HG03442 (cell line): ENCODE measurements at regions not wholly inside any gene's neighbourhood (a gene's known extent, or its start where the extent isn't known, plus 50 kb on each side); places are given as distances from the start of the nearest gene placed in this dataset.

Experiments used
- ATAC-seq: cut with Tn5 transposase; IDR thresholded peaks from one replicate; pipeline ENCODE4 v1.9.1; 2021; ENCODE audit warnings: mild to moderate bottlenecking, moderate library complexity; ENCODE audit not compliant: unreplicated experiment

DNA sequence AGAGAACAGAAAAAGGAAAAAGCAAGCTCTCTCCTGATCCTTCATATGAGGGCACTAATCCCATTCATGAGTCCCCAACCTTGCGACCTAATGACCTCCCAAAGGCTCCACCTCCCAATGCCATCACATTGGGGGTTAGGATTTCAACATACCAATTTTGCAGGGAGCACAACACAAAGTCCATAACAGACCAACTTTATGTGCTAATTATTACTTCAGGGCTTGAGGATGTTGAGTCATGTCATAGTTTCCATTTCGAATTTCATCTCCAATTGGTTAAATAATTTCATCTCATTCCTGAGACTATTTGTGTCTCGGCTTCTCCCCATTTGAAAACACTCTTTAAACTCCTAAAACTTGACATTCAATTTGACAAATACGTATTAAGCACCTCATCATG lies 69.9 kb upstream of the KLF7 start:
- no peak for ATAC-seq

GRCh38 chr2:207236156-207236935 lies 70.6 kb upstream of the KLF7 start:
- ATAC-seq, result no peak

DNA sequence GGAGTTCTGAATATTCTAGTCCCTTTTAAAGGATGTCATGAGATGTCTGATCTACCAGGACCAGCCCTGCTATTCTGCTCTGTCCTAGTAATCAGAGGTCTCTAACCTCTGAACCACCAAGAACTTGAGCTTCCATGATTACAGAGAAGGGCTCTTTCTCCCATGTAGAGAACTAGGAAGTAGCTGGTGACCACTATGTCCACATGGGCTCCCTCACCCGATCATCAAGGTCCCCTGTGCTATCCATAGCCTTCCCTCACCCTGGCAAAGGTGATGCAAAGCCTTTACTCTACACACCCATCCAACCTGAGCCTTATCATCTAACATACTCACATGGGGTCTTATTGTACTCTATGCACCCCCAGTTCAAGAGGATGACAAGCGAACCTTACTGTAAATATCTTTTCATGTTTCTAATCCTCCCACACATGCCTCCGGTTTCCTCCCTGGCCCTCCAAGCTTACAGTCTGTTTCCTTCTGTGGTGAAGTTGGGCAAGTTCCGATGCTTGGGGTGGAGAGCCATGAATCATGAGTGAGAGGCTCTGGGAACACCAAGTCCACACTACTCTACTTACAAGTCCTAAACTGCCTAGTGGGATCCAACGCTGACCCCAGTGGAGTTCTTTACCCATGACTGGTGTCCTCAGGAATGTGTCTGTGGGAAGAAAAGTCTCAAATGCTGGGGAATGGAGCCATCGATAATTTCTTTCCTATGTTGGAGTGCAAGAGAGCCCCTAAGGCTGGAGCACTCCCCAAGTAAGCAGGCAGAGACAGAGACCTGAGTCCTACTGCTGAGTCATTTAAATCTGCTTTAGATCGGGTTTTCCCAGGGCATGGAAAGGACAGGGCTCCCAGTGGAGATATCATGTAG lies 73.3 kb upstream of the KLF7 start:
- ATAC-seq, result no peak

GRCh38 chr2:207239754-207240494 lies 74.2 kb upstream of the KLF7 start:
- ATAC-seq, result peak; percentile 69

GRCh38 chr2:207240649-207241048 lies 74.9 kb upstream of the KLF7 start:
- ATAC-seq, result peak; percentile 28

GRCh38 chr2:207241198-207241597 lies 75.5 kb upstream of the KLF7 start:
- ATAC-seq, result no peak

- no peak for ATAC-seq
These were observed 77.9 kb upstream of the KLF7 start for GRCh38 chr2:207243601-207244000.

DNA sequence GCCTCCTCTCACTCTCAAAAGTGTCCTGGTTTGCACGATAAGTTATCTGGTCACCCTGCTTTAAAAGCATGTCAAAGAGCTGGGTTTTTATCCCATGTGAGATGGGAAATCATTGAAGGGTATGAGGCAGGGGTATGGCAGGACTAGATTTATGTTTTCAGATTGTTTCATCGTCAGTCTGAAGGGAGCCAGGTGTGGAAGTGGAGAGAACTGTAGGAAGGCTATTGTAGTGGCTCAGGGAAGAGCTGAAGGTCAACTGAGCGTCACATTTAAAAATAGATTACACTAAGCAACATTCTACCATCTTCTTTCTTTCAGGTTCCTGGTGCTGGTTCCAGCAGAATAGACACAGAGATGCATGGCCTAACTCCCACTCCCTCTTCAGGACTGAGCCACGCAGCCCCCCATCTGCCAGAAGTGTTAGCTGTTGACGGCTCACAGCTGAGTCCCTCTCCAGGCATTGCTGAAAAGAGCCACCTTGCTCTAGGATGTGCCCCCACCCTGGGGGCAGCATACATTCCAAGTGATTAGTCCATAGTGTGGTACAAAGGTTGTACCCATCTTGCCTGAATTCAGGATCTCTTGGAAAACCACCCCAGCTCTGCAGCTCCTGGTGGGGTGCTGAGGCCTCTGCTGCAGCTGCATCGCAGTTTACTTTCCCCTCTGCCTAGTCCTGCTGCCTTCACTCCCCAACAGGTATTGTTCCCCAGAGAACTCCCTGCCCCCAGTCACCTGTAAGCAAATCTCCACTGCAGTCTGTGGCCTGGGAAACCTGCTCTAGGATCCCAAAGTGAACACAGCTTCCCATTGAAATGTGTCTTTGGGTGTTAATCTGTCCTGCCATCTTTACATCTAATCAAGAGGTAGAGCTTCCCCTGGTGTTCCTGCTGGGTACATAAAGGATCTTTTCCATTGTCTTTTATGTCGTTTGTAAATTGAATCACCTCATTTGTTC lies 79.5 kb upstream of the KLF7 start:
- no peak for ATAC-seq

- no peak for ATAC-seq
These were observed 83.1 kb upstream of the KLF7 start for GRCh38 chr2:207248702-207249377.

DNA sequence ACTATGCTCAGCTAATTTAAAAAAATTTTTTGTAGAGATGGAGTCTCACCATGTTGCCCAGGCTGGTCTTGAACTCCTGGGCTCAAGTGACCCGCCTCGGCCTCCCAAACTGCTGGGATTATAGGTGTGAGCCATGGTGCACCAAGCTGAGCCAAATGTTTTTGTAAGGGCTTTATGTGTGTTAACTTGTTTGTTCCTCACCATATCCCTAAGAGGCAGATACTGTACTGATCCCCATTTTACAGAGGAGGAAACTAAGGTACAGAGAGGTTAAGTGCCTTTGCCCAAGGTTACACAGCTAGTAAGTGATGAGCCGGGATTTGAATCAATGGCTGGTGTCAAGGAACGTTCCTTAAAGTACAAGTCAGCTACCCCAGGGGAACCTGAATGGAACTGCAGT lies 85.3 kb upstream of the KLF7 start:
- no peak for ATAC-seq

GRCh38 chr2:207251573-207252192 lies 85.9 kb upstream of the KLF7 start:
- no peak for ATAC-seq

- ATAC-seq, result no peak
These were observed 86.7 kb upstream of the KLF7 start for GRCh38 chr2:207252416-207252815.

DNA sequence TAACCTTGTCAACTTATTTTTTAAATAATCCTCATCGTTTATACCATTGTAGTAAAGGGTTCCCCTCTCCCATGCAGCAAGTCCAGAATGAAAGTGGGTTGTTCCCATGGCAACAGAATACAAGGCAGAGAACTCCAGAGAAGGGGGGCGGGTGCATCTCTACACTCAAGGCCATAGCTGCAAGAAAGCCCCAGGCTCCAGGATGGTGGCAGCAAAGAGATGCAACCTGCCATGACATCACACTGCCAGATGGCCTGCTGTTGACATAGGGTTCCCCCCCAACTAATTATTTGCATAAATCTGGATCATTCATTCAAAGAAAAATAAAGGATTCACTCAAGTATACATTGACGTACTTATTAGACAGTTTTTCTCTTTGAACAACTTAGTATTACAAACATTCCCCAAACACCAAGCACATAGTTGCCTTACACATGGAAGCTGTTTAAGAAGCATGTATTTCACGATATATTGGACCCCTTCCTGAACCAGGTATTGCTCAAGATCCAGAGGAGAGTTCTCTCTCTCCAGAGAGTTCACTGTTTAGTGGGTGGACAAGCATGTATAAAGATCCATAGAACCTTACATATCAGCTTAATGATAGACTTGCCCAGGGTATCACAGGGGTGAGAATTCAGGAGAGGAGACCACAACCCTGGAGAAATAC lies 87.4 kb upstream of the KLF7 start:
- no peak for ATAC-seq

DNA sequence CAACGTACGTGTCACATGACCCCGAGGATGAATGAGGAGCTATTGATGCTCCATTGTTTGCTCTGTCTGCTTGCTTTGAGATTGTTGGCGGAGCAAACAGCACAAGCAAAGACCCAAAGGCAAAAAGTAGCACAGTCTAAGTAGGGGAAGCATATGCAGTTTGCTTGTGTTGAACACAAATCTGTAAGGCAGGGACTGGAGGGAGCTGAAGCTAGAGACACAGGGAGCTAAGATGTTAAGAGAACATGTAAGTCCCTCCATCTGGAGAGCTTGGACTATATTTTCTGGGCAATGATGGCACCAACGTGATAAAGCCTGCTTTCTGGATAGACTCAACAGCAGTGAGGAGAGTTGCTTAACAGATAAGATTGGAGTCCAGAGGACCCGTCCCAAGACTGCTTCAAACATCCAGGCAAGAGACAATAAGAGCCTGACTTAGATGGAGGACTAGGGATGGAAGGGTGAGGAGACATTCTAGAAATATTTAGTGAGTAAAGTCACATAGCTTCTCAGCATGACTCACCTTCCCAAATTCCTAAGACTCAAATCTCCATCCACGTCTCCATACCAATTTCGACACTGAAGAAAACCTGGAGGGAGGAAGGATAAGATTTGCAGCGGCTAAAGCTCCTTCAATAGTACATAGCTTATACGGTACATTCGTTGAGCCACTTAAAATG lies 88.1 kb upstream of the KLF7 start:
- no peak for ATAC-seq

DNA sequence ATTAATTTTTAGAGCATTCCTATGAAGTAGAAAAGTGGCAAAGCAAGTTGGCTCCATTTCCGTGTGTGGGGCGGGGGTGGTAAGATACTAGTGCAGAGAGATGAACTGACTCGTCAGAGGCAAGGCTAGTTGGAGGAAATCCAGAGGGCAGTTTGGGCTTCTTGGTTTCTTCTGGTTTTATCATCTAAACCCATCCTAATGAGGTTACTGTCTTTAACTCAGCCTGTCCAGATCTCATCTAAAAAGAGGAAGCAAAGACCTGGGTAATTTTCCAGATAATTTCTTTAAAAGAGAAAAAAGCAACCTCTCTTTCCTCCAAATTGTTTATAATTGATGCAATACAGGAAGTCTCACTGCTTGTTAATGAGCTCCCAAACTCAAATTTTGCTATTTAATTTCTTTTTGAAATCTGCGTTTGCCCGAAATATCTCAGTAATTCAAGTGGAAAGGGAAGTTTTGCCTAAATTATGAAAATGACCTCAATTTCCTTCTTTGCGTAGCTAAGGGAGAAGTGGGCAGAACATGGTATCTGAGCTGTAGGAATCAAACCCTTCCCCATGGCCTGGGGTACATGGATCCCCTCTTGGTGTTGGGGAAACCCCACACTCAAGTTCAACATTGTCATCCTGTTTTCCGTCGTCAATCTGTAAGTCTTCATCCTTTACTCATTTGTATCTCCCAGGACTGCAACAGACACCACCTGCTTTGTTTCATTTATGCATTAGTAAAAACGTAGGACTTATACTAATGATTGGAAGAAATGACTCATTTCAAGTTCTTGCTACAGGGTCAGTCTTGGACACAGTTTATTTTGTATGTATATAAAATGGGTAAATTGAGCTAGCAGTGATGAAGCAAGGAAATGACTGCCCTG lies 89.1 kb upstream of the KLF7 start:
- ATAC-seq, result no peak

DNA sequence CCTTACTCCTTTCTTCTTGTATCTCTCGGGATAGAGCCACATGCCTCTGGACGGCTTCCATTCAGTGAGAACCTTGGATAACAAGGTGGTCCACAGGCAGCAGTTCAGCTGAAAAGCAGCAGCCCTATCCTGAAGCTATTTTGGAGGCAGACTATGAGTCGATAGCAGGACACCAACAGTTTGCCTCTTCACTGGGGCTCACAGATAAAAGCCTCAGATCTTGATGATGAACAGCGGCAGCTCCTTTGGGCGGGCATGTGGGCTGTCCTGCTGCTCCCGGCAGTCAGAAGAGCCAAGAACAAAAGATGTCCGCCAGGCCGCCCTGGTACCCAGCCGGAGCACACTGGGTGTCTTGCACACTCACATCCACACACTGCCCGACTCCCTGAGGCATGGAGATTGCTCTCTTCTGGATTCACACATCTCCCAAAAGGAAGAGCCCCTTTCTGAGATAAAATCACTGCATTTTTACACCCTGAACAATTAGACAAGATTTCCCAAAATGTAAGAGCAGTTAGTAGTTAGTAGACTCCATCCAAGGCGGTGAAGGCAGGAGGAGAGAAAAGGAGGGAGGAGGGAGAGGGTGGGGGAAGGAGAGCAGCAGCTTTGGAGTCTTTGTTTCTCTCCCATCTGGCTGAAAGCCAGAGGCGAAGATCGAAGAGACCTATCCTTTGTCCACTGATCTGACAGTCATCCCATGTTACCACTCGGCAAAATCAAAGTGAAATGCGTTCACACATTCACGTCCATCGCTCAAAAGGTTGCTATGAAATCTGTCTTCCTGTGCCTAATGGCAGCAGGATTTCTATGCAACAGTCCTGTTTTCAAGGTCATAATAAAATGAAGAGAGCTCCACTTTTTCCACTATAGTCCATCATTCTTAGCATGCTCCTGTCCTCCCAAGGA lies 90.1 kb upstream of the KLF7 start:
- ATAC-seq, result no peak
